Choroid plexus epithelial cell (primary cell): ENCODE measurements at regions not wholly inside any gene's neighbourhood (a gene's known extent, or its start where the extent isn't known, plus 50 kb on each side); places are given as distances from the start of the nearest gene placed in this dataset.

Experiments
- DNase-seq: peaks from one replicate; pipeline ENCODE4 v3.0.0-alpha.2; 2010; ENCODE audit warnings: low read depth
- H3K4me3 ChIP-seq: 2 replicates; pipeline ENCODE4 v1.5.1; 2011; ENCODE audit warnings: low read depth, mild to moderate bottlenecking, control low read depth, low read length, moderate library complexity
- TF ChIP-seq, protein P1 (sequence below): conservative IDR thresholded peaks from 2 replicates; pipeline ENCODE4 v1.5.1; 2011; ENCODE audit warnings: low read depth, mild to moderate bottlenecking, control low read depth, inconsistent platforms, low read length, moderate library complexity

GRCh38 chr3:176490357-176490756 is 706.9 kb downstream of the TBL1XR1 start:
- no peak for DNase-seq
- TF ChIP-seq, protein P1, sequence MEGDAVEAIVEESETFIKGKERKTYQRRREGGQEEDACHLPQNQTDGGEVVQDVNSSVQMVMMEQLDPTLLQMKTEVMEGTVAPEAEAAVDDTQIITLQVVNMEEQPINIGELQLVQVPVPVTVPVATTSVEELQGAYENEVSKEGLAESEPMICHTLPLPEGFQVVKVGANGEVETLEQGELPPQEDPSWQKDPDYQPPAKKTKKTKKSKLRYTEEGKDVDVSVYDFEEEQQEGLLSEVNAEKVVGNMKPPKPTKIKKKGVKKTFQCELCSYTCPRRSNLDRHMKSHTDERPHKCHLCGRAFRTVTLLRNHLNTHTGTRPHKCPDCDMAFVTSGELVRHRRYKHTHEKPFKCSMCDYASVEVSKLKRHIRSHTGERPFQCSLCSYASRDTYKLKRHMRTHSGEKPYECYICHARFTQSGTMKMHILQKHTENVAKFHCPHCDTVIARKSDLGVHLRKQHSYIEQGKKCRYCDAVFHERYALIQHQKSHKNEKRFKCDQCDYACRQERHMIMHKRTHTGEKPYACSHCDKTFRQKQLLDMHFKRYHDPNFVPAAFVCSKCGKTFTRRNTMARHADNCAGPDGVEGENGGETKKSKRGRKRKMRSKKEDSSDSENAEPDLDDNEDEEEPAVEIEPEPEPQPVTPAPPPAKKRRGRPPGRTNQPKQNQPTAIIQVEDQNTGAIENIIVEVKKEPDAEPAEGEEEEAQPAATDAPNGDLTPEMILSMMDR: no peak
- no peak overlapping the region for H3K4me3 ChIP-seq

DNA sequence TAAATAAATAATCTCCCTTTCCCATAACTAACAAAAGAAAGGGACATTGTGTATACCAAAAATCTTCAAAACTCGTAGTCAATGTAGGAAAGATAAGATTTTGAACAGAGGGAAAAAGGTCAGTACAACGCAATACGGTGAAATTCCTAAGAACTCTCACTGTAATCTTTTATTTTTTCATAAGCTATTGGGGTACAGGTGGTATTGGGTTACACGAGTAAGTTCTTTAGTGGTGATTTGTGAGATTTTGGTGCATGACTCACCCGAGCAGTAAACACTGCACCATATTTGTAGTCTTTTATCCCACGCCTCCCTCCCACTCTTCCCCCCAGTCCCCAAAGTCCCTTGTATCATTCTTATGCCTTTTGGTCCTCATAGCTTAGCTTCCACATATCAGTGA is 718.0 kb downstream of the TBL1XR1 start:
- TF ChIP-seq, protein P1: no peak

GRCh38 chr3:176469694-176470205 is 727.5 kb downstream of the TBL1XR1 start:
- TF ChIP-seq, protein P1: no peak
- H3K4me3 ChIP-seq: no peak overlapping the region
- peak; percentile 17 for DNase-seq

More for the DNA sequence above, 718.0 kb downstream of the TBL1XR1 start:
- H3K4me3 ChIP-seq: no peak overlapping the region
- DNase-seq: no peak

DNA sequence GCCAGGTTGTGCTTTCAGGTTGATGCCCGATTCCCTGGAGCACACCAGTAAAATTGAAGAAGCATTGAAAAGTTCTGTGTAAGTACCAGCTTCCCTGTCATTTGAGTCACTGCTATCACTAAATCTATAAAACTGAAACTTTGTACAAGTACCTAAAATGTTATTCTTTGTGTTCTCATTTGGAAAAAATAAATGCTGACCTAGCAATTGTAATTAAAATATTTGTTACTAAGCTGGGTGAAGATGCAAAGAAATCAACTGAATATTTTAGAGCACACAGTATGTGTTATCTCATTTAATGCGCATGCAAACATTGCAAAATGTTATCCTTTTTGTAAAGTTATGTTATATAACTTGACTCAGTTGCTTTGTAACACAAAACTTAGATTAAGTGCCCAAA is 733.7 kb downstream of the TBL1XR1 start:
- DNase-seq: no peak
- TF ChIP-seq, protein P1: no peak
- no peak overlapping the region for H3K4me3 ChIP-seq

GRCh38 chr3:176447369-176447768 is 749.9 kb downstream of the TBL1XR1 start:
- TF ChIP-seq, protein P1: no peak
- DNase-seq: no peak
- no peak overlapping the region for H3K4me3 ChIP-seq

DNA sequence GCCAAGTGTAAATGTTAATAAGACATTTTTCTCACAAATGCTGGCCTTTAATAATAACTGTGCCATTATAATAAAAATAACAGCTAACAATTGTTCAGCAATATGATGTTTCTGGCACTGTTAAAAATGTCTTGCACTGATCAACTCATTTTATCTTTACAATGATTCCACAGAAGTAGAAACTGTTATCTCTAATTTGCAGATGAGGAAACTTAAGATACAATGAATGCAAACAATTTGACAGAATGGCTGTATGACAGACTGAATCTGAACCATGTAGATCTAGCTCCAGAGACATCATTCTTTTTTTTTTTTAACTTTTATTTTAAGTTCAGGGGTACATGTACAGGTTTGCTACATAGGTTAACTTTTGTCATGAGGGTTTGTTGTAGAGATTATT is 755.0 kb downstream of the TBL1XR1 start:
- H3K4me3 ChIP-seq: no peak overlapping the region
- TF ChIP-seq, protein P1: no peak
- DNase-seq: no peak

DNA sequence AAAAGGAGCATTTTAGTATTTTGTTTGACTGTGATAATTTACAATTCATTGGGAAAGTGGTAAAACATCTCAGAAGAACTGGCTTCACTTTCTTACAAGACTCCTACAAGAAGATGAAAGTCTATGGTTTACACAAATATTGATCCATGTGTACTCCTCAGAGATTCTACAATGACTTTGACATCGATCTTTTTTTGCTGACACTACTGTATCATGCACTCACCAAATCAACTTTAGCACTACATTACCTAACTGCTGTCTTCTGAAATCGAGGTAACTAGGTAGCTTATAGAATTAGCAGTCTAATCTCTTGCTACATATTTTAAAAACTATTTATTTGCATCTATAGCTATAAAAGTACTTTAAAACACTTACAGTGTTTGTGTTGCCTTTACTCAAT is 757.6 kb downstream of the TBL1XR1 start:
- TF ChIP-seq, protein P1: no peak
- no peak for DNase-seq
- H3K4me3 ChIP-seq: no peak overlapping the region
